Muscle of leg (tissue), 3 donors: ENCODE measurements at regions not wholly inside any gene's neighbourhood (a gene's known extent, or its start where the extent isn't known, plus 50 kb on each side); places are given as distances from the start of the nearest gene placed in this dataset.

Experiments used
- DNase-seq: peaks from one replicate; pipeline ENCODE4 v3.0.0; 2013
- H3K27ac ChIP-seq: one replicate; pipeline ENCODE4 v1.5.1; 2013; ENCODE audit warnings: mild to moderate bottlenecking, low read length, control low read depth
- H3K27me3 ChIP-seq: one replicate; pipeline ENCODE4 v1.6.1; 2013; ENCODE audit warnings: low read length; ENCODE audit not compliant: control insufficient read depth, insufficient read depth
- H3K36me3 ChIP-seq: one replicate; pipeline ENCODE4 v1.6.1; 2013; ENCODE audit warnings: low read length; ENCODE audit not compliant: control insufficient read depth, insufficient read depth
- H3K4me1 ChIP-seq: one replicate; pipeline ENCODE4 v1.6.1; 2013; ENCODE audit warnings: low read length; ENCODE audit not compliant: control insufficient read depth, insufficient read depth
- H3K4me3 ChIP-seq: one replicate; pipeline ENCODE4 v1.5.1; 2013; ENCODE audit warnings: low read length, control low read depth
- H3K9me3 ChIP-seq: replicated peaks from 2 replicates; pipeline ENCODE4 v1.6.1; 2013; ENCODE audit warnings: low read depth, low read length; ENCODE audit not compliant: control insufficient read depth
- WGBS: methylation state at CpG from one replicate; pipeline ENCODE4 v1.1.5; 2013; ENCODE audit warnings: missing lambda C conversion rate; ENCODE audit not compliant: insufficient coverage; 5-methylcytosine and 5-hydroxymethylcytosine counted together

DNA sequence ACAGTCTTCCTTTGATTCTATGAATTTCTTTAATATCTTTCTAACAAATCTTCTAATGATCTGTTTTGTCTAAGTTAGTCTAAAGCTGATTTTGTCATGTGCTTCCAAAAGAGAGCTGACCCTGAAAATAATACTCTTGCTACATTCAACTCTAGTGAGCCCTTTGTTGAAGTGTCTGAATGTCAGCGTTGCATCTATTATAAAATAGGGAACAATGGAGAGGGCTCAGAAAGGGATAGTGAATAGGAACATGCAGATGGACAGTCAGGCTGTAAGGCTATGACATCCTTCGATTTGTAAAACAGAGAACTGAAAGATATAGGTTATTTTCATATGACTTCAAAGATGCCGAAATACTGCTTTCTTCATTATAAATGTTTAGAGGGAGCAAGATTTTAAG lies 304.5 kb downstream of the GALC start:
- Histone ChIP-seq H3K27ac (no peak overlapping the region), H3K27me3 (no peaks in the 10 kb centered on the region), H3K36me3 (no peaks in the 10 kb centered on the region), H3K9me3 (no peaks in the 10 kb centered on the region), H3K4me3 (no peak overlapping the region), H3K4me1 (no peaks in the 10 kb centered on the region)
- WGBS: no CpG with 5 or more reads among the region's 3 CpGs
- no peak for DNase-seq

- Histone ChIP-seq H3K36me3 (no peaks in the 10 kb centered on the region), H3K9me3 (no peaks in the 10 kb centered on the region), H3K4me3 (no peak overlapping the region), H3K27ac (no peak overlapping the region), H3K27me3 (no peaks in the 10 kb centered on the region), H3K4me1 (no peaks in the 10 kb centered on the region)
- peak; percentile 31 for DNase-seq
- whole genome bisulfite sequencing: 37% methylated on average over 3 of the region's 7 CpGs
These were observed 305.6 kb downstream of the GALC start for GRCh38 chr14:87687420-87687819.

- Histone ChIP-seq H3K27ac (no peak overlapping the region), H3K36me3 (no peaks in the 10 kb centered on the region), H3K9me3 (no peaks in the 10 kb centered on the region), H3K27me3 (no peaks in the 10 kb centered on the region), H3K4me1 (no peaks in the 10 kb centered on the region), H3K4me3 (no peak overlapping the region)
- 83% methylated on average over 1 of the region's 1 CpG for WGBS
- DNase-seq: no peak
These were observed 306.2 kb downstream of the GALC start for GRCh38 chr14:87686746-87687145.

GRCh38 chr14:87679866-87680265 lies 313.1 kb downstream of the GALC start:
- no peak overlapping the region for H3K4me3 ChIP-seq
- H3K27ac ChIP-seq: no peak overlapping the region
- H3K9me3 ChIP-seq: no peaks in the 10 kb centered on the region
- H3K4me1 ChIP-seq: no peaks in the 10 kb centered on the region
- DNase-seq: peak; percentile 96
- no CpG with 5 or more reads among the region's 3 CpGs for WGBS
- H3K36me3 ChIP-seq: no peaks in the 10 kb centered on the region
- no peaks in the 10 kb centered on the region for H3K27me3 ChIP-seq

GRCh38 chr14:87678624-87679023 lies 314.4 kb downstream of the GALC start:
- Histone ChIP-seq H3K27ac (no peak overlapping the region), H3K27me3 (no peaks in the 10 kb centered on the region), H3K4me1 (no peaks in the 10 kb centered on the region), H3K36me3 (no peaks in the 10 kb centered on the region), H3K9me3 (no peaks in the 10 kb centered on the region), H3K4me3 (no peak overlapping the region)
- DNase-seq: no peak
- 20% methylated on average over 1 of the region's 4 CpGs for WGBS

DNA sequence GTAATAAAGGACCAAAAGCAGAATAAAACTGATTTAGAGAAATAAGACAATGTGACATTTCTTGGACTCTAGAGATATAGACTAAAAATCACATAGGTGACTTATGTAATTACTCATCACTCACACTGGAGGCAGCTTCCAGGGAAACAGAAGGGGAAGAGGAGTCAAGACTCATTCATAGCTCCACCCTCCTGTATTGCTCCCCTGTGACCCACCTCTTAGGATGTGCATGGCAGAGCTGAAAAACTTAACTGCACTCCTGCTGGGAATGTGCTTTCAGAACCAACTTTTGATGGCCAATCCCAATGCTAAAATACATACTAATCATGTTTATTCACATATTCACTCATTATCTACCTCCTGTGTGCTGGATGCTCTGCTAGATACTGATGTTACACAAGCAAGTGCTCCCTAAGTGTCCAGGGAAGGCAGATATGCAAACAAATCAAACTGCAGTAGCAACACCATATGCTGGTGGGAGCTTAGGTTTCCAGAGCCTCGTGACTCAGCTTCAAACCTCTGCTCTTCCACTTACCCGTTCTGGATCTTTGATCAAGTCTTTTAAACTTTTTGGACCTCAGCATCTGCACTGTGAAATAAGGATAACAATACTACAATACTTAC lies 316.1 kb downstream of the GALC start:
- no peak for DNase-seq
- H3K27ac ChIP-seq: no peak overlapping the region
- no peaks in the 10 kb centered on the region for H3K36me3 ChIP-seq
- H3K4me1 ChIP-seq: no peaks in the 10 kb centered on the region
- no peaks in the 10 kb centered on the region for H3K27me3 ChIP-seq
- no peaks in the 10 kb centered on the region for H3K9me3 ChIP-seq
- H3K4me3 ChIP-seq: no peak overlapping the region
- no CpG with 5 or more reads among the region's 2 CpGs for WGBS

GRCh38 chr14:87667659-87668058 lies 325.3 kb downstream of the GALC start:
- no peaks in the 10 kb centered on the region for H3K36me3 ChIP-seq
- 83% methylated on average over 1 of the region's 4 CpGs for WGBS

DNA sequence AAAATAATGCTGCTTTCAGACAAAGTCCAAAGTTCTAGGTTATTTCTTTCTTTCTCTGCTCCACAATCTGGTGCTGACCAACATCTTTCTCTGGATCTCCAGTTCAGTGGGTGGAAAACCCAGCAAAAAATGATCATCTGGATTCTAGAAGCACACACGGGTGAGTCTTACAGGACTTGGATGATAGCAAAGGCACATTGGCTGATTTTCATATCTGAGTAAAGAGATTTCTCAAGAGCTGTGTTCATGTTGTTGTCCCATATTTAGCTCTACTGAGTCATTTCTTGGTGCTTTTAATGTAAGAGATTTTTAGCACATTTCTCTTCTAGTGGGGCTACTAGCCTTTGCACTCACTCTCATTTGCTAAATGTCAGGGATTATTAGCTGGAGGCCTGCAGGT lies 336.7 kb downstream of the GALC start:
- H3K27me3 ChIP-seq: no peaks in the 10 kb centered on the region
- no peak for DNase-seq
- no peaks in the 10 kb centered on the region for H3K9me3 ChIP-seq
- H3K4me3 ChIP-seq: no peak overlapping the region
- H3K27ac ChIP-seq: no peak overlapping the region
- H3K36me3 ChIP-seq: no peaks in the 10 kb centered on the region
- H3K4me1 ChIP-seq: no peaks in the 10 kb centered on the region
- 73% methylated on average over 1 of the region's 1 CpG for WGBS

More at GRCh38 chr14:87667659-87668058, 325.3 kb downstream of the GALC start:
- Histone ChIP-seq H3K27me3 (no peaks in the 10 kb centered on the region), H3K27ac (no peak overlapping the region), H3K4me1 (no peaks in the 10 kb centered on the region), H3K4me3 (no peak overlapping the region), H3K9me3 (no peaks in the 10 kb centered on the region)
- no peak for DNase-seq

- Histone ChIP-seq H3K9me3 (peaks cover 11% of the 10 kb centered on the region), H3K27me3 (no peaks in the 10 kb centered on the region), H3K27ac (no peak overlapping the region), H3K36me3 (no peaks in the 10 kb centered on the region), H3K4me1 (no peaks in the 10 kb centered on the region), H3K4me3 (no peak overlapping the region)
- no peak for DNase-seq
- no CpG with 5 or more reads among the region's 2 CpGs for WGBS
These were observed 340.7 kb downstream of the GALC start for GRCh38 chr14:87652278-87652677.

DNA sequence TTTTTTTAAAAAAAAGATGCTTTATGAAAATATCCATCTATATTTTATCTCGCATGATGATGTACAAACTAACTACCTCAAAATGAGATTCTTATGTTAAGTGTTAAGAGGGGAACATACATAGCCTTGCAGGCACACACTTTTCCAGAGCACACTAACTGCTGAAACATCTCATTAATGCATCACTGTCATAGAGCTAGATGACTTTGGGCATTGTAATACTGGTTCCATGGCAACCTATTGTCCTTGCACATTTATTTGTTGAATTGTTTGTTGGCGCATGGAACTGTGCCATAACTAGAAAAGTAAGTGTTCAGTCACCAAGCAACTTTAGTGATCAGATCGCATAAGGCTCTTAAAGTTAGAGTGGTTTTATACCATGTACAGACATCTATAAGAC lies 348.3 kb downstream of the GALC start:
- no peak overlapping the region for H3K27ac ChIP-seq
- H3K27me3 ChIP-seq: no peaks in the 10 kb centered on the region
- no peak overlapping the region for H3K4me3 ChIP-seq
- H3K36me3 ChIP-seq: no peaks in the 10 kb centered on the region
- H3K9me3 ChIP-seq: peaks cover 3% of the 10 kb centered on the region
- no peak for DNase-seq
- WGBS: no CpG with 5 or more reads among the region's 3 CpGs
- H3K4me1 ChIP-seq: no peaks in the 10 kb centered on the region

DNA sequence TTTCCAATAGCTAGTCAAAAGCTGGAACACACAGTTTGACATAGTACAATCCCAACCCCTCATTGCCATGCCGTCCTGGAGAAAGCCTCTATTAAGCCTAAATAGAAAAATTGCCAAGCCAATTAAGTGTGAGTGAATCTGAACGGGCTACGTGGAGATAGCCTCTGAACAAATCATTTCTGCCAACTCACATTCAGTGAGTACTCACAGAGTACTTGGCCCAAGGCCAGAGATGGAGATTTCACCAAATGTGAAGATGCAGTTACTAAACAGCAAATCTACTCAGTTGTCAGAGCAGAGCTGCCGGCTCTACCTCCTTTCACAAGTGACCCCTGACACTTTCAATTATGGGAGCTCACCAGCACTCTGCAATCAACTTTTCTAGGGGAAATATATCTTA lies 350.0 kb downstream of the GALC start:
- Histone ChIP-seq H3K36me3 (no peaks in the 10 kb centered on the region), H3K9me3 (no peaks in the 10 kb centered on the region), H3K4me1 (no peaks in the 10 kb centered on the region), H3K27me3 (no peaks in the 10 kb centered on the region), H3K4me3 (no peak overlapping the region), H3K27ac (no peak overlapping the region)
- DNase-seq: peak; percentile 61
- 17% methylated on average over 3 of the region's 4 CpGs for WGBS
